ENCODE measurements at regions not wholly inside any gene's neighbourhood (a gene's known extent, or its start where the extent isn't known, plus 50 kb on each side); places are given as distances from the start of the nearest gene placed in this dataset.

GRCh38 chr18:79621501-79621900 lies 58.1 kb upstream of the CTDP1 start:
- no peak for DNase-seq (ENCODE audit: low spot score in 2 of 2)
- Histone ChIP-seq H3K4me3 (no peak overlapping the region), H3K27ac (no peak overlapping the region), H3K4me1 (no peaks in the 10 kb centered on the region), H3K27me3 (peaks cover 0 to under 1% of the 10 kb centered on the region in 2 donors), H3K9me3 (no peaks in the 10 kb centered on the region), H3K36me3 (no peaks in the 10 kb centered on the region)
- TF ChIP-seq CTCF (IDR thresholded peaks at IDR 0.05), result no peak
- no peak for TF ChIP-seq POLR2AphosphoS5 (IDR thresholded peaks at IDR 0.05)
- TF ChIP-seq POLR2A (IDR thresholded peaks at IDR 0.05), result no peak
- intact Hi-C loops (cut with DNase I; ENCODE audit: low total_unique reads), result no loop called here

GRCh38 chr18:79622004-79622403 lies 57.6 kb upstream of the CTDP1 start:
- no peak overlapping the region for H3K4me3 ChIP-seq
- H3K27me3 ChIP-seq, result peaks cover 0 to 4% of the 10 kb centered on the region in 2 donors
- DNase-seq (ENCODE audit: low spot score in 2 of 2), result no peak
- intact Hi-C loops (cut with DNase I; ENCODE audit: low total_unique reads), result no loop called here
- no peak overlapping the region for H3K27ac ChIP-seq
- TF ChIP-seq POLR2AphosphoS5 (IDR thresholded peaks at IDR 0.05) (no peak), POLR2A (IDR thresholded peaks at IDR 0.05) (no peak), CTCF (IDR thresholded peaks at IDR 0.05) (no peak)
- no peaks in the 10 kb centered on the region for H3K36me3 ChIP-seq
- H3K9me3 ChIP-seq, result no peaks in the 10 kb centered on the region
- no peaks in the 10 kb centered on the region for H3K4me1 ChIP-seq

GRCh38 chr18:79624356-79625170 lies 55.0 kb upstream of the CTDP1 start:
- TF ChIP-seq POLR2A (IDR thresholded peaks at IDR 0.05), result no peak
- TF ChIP-seq CTCF (IDR thresholded peaks at IDR 0.05), result no peak
- no peak for TF ChIP-seq POLR2AphosphoS5 (IDR thresholded peaks at IDR 0.05)
- DNase-seq (ENCODE audit: low spot score in 2 of 2), result no peak
- H3K27me3 ChIP-seq, result peaks cover 0 to 8% of the 10 kb centered on the region in 2 donors
- no peak overlapping the region for H3K27ac ChIP-seq
- H3K36me3 ChIP-seq, result no peaks in the 10 kb centered on the region
- H3K9me3 ChIP-seq, result no peaks in the 10 kb centered on the region
- intact Hi-C loops (cut with DNase I; ENCODE audit: low total_unique reads), result no loop called here
- no peaks in the 10 kb centered on the region for H3K4me1 ChIP-seq
- no peak overlapping the region for H3K4me3 ChIP-seq

- DNase-seq (ENCODE audit: low spot score in 2 of 2), result no peak
- Histone ChIP-seq H3K27ac (no peak overlapping the region), H3K4me1 (no peaks in the 10 kb centered on the region), H3K27me3 (peaks cover 0 to 8% of the 10 kb centered on the region in 2 donors), H3K36me3 (no peaks in the 10 kb centered on the region), H3K4me3 (no peak overlapping the region), H3K9me3 (no peaks in the 10 kb centered on the region)
- TF ChIP-seq POLR2A (IDR thresholded peaks at IDR 0.05), result no peak
- intact Hi-C loops (cut with DNase I; ENCODE audit: low total_unique reads), result no loop called here
Observed at GRCh38 chr18:79625195-79625923, 54.2 kb upstream of the CTDP1 start.

GRCh38 chr18:79625924-79626561 lies 53.6 kb upstream of the CTDP1 start:
- no peaks in the 10 kb centered on the region for H3K36me3 ChIP-seq
- TF ChIP-seq POLR2AphosphoS5 (IDR thresholded peaks at IDR 0.05), result no peak
- no peak for TF ChIP-seq CTCF (IDR thresholded peaks at IDR 0.05)
- TF ChIP-seq POLR2A (IDR thresholded peaks at IDR 0.05), result no peak
- no peaks in the 10 kb centered on the region for H3K4me1 ChIP-seq
- peaks cover 0 to 8% of the 10 kb centered on the region in 2 donors for H3K27me3 ChIP-seq
- intact Hi-C loops (cut with DNase I; ENCODE audit: low total_unique reads), result no loop called here
- H3K9me3 ChIP-seq, result no peaks in the 10 kb centered on the region
- H3K4me3 ChIP-seq, result no peak overlapping the region
- H3K27ac ChIP-seq, result no peak overlapping the region
- no peak for DNase-seq (ENCODE audit: low spot score in 2 of 2)

Data from breast epithelium (tissue), 4 donors.